GM21723 (cell line): ENCODE measurements at regions not wholly inside any gene's neighbourhood (a gene's known extent, or its start where the extent isn't known, plus 50 kb on each side); places are given as distances from the start of the nearest gene placed in this dataset.
A peak's percentile ranks its signal among the peaks of the same experiment; 100 is the strongest.
"Not testable (repeated sequence)": the region's sequence is repeated elsewhere in the genome, so short reads cannot be mapped to it uniquely, and the experiment has no call there.

Source experiments
- ATAC-seq: cut with Tn5 transposase; IDR thresholded peaks from one replicate; pipeline ENCODE4 v1.9.1; 2021; ENCODE audit warnings: mild to moderate bottlenecking, moderate library complexity; ENCODE audit not compliant: unreplicated experiment

DNA sequence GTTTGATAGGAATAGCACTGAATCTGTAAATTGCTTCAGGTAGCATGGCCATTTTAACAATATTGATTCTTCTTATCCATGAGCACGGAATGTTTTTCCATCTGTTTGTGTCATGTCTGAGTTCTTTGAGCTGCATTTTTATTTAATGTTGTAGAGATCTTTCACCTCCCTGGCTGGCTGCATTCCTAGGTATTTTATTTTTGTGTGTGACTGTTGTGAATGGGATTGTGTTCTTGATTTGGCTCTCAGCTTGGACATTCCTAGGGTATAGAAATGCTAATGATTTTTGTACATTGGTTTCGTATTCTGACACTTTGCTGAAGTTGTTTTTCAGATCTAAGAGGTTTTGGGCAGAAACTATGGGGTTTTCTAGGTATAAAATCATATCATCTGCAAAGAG lies 152.9 kb upstream of the CHD1 start:
- ATAC-seq: no peak

DNA sequence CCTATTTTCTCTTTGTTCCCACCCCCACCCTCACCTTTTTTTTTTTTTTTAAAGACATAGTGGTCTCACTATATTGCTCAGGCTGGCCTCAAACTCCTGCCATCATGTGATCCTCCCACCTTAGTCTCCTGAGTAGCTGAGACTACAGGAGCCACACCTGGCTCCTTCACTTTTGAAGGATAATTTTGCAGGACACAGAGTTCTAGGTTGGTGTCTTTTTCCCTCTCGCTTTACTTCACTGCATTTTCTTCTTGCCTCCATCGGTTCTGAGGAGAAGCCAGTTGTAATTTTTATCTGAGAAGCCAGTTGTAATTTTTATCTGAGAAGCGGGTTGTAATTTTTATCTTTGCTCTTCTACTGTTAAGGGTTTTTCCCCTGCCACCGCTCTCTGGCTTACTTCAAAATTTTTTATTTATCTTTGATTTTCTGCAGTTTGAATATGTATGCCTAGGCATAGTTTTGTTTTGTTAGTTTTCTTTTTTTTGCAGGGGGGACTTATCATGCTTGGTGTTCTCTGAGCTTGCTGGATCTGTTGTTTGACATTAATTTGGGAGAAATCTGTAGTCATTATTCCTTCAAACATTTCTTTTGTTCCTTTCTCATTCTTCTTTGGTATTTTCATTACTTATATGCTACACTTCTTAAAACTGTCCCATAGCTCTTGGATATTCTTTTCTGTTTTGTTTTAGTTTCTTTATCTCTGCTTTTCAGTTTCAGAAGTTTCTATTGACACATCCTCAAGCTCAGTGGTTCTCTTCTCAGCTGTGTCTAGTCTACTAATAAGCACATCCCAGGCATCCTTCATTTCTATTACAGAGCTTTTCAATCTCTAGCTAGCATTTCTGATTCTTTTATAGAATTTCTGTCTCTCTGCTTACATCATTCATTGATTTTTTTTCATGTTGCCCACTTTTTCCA lies 148.2 kb upstream of the CHD1 start:
- peak; percentile 95 for ATAC-seq

DNA sequence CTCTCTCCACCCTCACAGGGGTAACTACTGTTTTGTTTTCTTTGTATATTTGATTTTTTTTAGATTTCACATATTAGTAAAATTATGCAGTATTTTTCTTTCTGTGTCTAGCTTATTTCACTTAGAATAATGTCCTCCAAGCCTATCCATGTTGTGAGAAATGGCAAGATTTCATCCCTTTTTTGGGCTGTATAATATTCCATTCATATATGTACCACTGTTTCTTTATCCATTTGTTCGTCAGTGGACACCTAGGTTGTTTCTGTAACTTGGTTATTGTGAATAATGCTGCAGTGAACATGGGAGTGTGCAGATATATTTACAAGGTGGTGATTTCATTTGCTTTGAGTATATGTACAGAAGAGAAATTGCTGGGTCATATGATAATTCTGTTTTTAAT lies 144.0 kb upstream of the CHD1 start:
- no peak for ATAC-seq

DNA sequence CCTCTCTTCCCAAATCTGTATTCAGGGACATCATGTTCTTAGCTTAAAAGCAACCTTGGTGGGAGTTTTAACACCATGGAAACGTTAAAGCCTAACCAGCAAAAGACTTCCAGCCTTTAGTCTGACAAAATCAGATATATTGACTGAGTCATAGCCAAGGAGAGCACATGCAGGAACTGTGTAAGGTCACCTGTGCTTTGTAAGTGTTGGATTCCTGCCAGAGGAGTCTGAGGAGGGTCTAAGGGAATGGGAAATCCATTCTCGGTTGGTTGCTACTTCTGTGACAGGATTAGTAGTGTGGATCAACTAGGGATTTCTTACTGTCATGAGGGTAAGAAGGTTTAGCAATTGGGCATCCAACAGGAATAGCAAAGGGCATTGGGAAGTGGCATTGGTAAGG lies 142.0 kb upstream of the CHD1 start:
- ATAC-seq: no peak

DNA sequence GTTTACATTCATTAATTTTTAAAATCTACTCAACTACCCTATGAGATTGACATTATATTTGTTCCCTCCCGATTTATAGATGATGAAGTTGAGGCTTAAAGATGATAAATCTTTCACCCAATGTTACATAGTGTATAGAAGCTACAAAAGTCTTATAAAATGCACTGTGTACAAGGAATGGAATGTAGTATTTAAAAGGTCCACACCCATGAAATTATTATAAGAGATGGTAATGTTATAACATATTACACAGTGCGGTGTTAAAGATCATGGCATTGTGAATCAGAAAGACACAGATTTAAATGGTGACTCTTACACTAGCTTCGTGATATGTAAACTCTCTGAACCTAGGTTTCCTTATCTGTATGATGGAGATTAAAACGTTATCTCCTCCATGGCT lies 141.6 kb upstream of the CHD1 start:
- no peak for ATAC-seq

DNA sequence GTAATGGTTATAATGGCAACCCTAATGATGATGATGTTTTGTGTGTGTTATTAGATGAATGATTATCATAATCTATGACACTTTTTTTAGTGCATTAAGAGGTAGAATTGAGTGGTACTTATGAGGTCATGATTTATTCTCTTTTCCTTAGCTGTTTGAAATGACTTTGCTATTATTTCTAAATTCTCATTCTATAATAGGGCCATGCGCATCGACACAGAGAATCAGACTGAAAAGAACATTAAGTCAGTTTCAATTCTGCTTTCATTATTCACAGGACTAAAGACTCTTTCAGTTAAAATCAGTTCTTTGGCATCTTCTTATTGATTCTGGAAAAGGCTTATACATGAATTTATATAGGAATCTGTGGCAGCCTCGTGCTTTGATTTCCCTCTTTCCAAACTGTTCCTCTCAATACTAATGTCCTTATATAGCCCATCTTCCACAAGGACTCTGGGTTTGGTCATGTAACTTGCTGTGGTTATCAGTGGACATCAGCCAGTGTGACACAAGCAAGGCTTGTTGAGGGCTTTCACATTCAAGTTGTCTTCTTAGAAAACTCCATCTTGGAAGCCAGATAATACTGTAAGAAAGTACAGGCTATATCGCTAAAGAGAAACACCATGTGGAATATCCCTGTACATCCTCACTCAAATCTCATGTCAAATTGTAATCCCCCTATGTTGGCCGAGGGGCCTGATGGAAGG lies 140.3 kb upstream of the CHD1 start:
- peak; percentile 85 for ATAC-seq

DNA sequence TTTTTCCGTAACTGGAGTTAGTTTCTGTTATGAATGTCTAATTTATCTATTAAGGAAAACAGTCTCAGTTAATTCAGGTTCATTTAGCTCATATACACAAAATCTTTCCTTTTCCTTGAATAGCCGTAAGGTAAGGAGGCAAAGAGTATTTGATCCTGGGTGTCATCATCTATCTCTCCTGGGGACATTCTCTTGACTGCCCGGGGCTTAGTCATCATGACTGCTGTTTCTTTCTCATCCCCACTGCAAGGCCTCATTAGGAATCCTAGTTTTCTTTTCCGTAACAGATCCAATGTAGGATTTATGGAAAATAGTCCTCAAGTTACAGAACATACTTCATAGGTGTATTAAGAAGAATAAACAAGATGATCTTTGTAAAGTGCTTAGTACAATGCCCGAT lies 134.9 kb upstream of the CHD1 start:
- no peak for ATAC-seq

DNA sequence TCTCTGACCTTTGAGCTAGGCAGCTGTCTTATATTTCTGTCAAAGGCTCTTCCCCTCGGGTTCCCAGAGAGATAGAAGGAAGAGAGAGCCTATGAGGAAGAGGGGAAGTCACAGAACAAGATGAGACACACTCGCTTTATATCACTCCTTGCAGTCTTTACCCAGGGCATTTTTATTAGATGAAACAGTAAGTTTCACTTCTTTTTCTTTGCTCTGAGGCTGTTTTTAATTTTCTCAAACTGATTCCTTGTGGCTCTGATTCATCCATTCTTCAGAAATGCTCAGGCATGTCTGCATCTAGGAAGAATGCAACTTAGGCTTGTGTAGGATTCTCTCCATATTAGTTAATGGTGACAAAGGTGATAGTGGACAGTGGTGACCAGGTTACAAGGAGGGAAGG lies 132.9 kb upstream of the CHD1 start:
- ATAC-seq: no peak

DNA sequence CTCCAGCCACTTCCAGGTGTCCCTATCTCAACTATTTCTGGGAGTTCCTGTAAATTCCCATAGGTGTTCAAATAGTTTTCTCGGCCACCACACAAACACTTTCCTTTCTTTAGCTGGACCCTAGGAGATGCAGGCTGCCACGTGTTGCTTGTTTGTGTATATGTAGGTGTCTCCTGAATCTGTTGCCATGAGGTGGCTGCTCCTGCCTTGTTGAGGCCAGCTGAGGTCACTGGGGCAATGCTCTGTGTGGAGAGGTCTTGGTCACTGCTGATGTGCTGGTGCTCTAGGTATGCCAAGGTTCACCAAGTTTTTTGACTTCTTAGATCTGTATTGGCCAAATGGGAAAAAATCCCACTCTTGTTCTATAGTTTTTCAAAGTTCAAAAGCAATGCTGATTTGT lies 132.5 kb upstream of the CHD1 start:
- no peak for ATAC-seq

DNA sequence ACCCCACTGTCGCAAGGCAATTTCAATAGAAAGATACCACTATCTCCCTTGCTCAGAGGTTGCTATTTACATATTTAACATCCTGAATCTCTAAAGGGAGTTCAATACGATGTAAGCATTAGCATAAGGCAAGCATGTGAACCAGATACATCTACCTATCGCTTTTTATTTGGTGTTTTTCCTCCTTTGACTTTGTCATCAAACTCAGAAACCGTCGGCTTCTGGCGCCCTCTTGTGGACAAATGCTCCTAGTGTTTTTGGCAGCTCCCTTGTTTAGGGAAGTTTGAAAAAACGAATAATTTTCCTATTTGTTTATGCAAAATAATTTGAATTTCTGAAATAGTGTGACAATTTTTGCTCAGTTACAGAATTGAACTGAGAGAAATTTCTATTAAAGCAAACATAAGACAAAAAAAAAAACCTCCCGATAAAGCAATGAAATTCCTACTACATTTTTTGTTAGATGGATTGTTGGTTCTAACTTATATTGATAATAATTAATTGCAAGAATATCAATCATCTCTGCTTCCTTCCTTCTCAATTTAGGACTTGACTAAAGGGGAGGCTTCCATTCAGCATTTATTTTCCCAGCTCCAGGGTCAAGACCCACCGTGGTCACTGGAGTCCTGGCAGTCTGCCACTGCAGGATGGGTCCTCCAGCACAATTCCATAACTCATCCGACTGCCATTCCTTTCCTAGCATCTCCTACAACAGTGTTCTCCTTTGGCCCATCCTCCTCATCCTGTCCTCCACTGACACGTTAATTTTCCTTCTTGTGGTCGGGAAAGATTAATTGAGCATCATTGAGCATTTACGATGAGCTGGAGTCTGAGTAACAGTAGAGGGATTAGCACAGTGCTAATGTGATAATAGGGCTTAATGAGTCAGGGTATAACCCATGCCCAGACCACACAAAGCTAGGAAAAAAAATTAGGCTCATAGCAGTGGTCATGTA lies 131.8 kb upstream of the CHD1 start:
- ATAC-seq: peak; percentile 76

DNA sequence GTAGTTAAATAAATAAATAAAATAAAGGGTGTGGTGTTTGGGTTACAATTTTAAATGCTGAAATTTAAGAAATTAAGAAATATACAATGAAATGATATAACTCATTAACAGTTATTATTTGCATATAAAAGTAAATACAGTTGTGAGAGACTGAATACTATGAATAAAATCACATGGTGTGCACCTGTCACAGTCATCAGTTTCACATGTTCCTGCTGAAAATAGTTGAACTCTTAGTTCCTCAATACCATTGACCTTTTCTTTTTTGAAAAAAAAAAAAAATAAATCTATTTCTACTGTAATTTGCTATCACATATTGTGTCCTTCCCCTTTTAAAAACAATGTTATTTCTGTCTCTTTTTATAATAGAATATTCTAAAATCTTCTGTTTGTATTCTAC lies 130.9 kb upstream of the CHD1 start:
- ATAC-seq: peak; percentile 78

DNA sequence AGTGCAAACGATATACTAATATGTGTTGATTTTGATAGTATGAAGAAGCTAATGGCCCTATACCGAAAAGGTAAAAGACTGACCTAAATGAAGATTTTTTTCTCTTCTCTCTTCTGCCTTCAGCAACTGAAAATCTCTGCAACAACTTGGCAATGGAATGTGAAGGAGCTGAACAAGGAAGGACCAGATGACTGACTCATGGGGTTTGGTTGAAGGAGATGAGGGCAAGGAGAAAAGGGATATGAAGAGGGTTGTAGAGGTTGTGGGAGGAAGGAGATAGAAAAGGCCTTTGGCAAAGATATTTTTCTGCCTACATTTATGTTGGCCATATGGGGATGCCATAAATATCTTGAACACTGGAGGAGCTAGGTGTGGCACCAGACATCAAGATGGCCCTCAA lies 129.7 kb upstream of the CHD1 start:
- no peak for ATAC-seq

DNA sequence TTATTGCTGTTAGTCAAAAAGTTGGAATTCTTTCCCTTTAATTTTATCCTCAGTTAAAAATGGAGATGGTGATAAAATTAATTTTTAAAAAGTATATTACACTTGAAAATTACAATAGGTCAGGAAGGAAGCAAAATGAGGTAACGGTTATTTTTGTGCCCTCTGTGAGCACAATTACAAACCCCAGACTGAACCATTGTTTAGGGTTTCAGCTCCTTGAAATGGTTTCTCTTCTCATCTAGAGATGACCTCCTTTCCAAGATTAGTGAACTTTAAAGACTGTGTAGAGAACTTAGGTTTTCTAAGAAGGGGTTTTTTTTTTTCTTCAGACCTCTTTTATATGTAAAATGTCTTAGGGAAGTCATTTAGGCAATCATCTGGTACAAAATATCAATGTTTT lies 126.2 kb upstream of the CHD1 start:
- ATAC-seq: peak; percentile 62

DNA sequence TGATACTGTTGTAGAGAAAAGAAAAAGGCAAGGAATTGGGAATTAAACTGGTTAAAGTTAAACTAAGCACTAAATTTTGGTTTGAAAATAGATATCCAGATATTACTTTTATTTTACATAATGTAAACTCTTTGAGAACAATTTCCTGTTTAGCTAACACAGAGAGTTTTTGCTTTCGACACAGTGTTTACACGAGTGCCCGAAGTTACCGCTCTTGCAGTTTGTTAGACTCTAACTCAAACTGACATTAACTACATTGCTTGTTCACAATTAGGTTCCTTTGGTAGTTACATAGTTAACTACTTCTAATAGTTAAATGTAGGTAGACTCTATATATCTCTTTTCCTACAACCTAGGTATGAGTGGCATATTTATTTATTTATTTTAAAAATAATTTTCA lies 117.1 kb upstream of the CHD1 start:
- no peak for ATAC-seq

DNA sequence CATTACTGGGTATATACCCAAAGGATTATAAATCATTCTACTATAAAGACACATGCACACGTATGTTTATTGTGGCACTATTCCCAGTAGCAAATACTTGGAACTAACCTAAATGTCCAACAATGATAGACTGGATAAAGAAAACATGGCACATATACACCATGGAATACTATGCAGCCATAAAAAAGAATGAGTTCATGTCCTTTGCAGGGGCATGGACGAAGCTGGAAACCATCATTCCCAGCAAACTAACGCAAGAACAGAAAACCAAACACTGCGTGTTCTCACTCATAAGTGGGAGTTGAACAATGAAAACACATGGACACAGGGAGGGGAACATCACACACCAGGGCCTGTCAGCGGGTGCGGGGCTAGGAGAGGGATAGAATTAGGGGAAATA lies 114.5 kb upstream of the CHD1 start:
- ATAC-seq: not testable (repeated sequence)

DNA sequence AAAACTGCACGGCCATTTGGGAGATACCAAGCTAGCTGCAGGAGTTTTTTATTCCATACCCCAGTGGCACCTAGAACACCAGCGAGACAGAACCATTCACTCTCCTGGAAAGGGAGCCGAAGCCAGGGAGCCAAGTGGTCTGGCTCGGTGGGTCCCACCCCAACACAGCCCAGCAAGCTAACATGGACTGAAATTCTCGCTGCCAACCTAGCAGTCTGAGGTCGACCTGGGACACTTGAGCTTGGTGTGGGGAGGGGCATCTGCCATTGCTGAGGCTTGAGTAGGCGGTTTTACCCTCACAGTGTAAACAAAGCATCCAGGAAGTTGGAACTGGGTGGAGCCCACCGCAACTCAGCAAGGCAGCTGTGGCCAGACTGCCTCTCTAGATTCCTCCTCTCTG lies 108.9 kb upstream of the CHD1 start:
- ATAC-seq: no peak

DNA sequence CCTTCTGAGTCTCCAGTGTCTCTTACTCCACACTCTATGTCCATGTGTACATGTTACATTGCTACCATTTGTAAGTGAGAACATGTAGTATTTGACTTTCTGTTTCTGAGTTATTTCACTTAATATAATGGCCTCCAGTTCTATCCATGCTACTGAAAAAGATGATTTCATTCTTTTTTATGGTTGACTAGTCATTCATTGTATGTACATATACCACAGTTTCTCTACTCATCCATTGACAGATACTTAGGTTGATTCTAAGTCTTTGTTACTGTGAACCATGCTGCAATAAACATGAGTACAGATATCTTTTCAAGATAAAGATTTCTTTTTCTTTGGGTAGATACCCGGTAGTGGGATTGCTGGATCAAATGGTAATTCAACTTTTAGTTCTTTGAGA lies 107.1 kb upstream of the CHD1 start:
- no peak for ATAC-seq

DNA sequence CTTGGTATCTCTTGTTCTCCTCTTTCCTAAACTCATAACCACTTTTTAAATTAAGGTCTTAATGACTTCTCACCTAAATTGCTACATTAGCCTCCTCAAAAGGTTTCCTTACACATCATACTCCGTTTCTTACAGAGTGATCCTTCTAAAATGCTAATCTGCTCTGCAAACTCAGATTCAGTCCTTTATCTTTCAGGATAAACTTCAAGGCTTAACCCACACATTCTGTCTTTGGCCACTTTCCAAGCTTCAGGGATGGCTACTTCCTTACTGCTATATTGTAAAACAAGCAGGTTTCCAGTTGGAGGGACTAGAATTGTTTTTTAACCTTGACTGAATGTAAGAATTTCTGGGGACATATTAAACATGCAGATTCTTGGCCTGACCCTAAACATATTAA lies 105.5 kb upstream of the CHD1 start:
- ATAC-seq: no peak

DNA sequence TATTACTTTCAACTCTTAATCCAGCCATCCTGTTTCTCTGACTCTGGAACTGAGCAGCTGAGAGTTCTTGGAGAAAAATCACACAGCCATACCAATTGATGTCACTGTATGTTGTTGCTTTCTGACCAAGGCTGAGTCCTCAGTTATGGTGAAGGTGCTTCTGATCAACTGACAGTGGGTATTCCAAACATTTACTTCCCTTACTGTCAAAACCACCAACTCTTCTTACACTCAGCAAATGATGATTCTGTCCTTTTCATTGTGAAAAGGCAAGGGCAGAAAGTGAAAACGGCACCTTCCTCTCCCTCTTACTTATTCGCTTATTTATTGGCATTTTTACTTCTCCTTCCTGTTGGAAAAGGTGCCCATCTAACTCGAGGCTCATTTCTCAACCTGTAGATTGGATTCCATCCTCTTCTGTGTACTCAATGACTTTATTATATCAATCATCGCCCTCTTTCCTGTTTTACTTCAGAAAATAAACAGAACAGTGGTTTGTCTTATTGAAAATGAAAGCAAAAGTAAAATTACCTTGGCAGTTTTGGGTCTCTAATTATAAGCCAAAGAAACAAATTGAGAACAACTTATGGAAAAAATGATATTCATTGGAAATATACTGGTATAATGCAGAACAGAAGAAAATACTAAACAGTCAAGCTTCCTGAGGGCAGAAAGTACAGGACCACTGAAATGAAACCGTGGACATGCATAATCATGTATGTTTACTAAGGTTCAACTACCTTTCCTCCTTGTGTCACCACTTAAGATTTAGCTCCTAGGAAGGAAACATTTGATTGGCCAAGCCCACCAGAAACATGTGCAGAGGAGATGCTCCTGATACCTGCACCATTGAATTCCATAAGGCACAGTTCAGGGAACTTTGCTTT lies 104.5 kb upstream of the CHD1 start:
- peak; percentile 17 for ATAC-seq
